GM19395 (cell line): ENCODE measurements at regions not wholly inside any gene's neighbourhood (a gene's known extent, or its start where the extent isn't known, plus 50 kb on each side); places are given as distances from the start of the nearest gene placed in this dataset.

Source experiments
- ATAC-seq: cut with Tn5 transposase; IDR thresholded peaks from one replicate; pipeline ENCODE4 v1.9.1; 2021; ENCODE audit warnings: mild to moderate bottlenecking, moderate library complexity; ENCODE audit not compliant: unreplicated experiment

- ATAC-seq, result no peak
Measured at GRCh38 chr11:29783506-29783905, 233.3 kb downstream of the KCNA4 start.

- ATAC-seq, result no peak
Measured at GRCh38 chr11:29782447-29782846, 234.4 kb downstream of the KCNA4 start.

GRCh38 chr11:29781268-29781667 is 235.6 kb downstream of the KCNA4 start:
- no peak for ATAC-seq

GRCh38 chr11:29780756-29781155 is 236.1 kb downstream of the KCNA4 start:
- no peak for ATAC-seq

GRCh38 chr11:29773656-29774264 is 243.1 kb downstream of the KCNA4 start:
- ATAC-seq, result no peak

- ATAC-seq, result no peak
Measured at GRCh38 chr11:29756871-29757270, 260.0 kb downstream of the KCNA4 start.

- no peak for ATAC-seq
Measured at GRCh38 chr11:29755474-29755873, 261.4 kb downstream of the KCNA4 start.

GRCh38 chr11:29751618-29752017 is 265.2 kb downstream of the KCNA4 start:
- no peak for ATAC-seq

GRCh38 chr11:29750392-29750791 is 266.4 kb downstream of the KCNA4 start:
- no peak for ATAC-seq

GRCh38 chr11:29734287-29734686 is 282.5 kb downstream of the KCNA4 start:
- ATAC-seq, result no peak

- no peak for ATAC-seq
Measured at GRCh38 chr11:29713831-29714320, 303.0 kb downstream of the KCNA4 start.

GRCh38 chr11:29712616-29713015 is 304.2 kb downstream of the KCNA4 start:
- no peak for ATAC-seq

GRCh38 chr11:29707924-29708323 is 308.9 kb downstream of the KCNA4 start:
- ATAC-seq, result no peak

- ATAC-seq, result no peak
Measured at GRCh38 chr11:29685361-29685760, 331.5 kb downstream of the KCNA4 start.

- no peak for ATAC-seq
Measured at GRCh38 chr11:29682856-29683255, 334.0 kb downstream of the KCNA4 start.

- peak; percentile 91 for ATAC-seq
Measured at GRCh38 chr11:29679996-29680395, 336.8 kb downstream of the KCNA4 start.

GRCh38 chr11:29676993-29677392 is 339.8 kb downstream of the KCNA4 start:
- ATAC-seq, result no peak

GRCh38 chr11:29669310-29669709 is 347.5 kb downstream of the KCNA4 start:
- no peak for ATAC-seq

- no peak for ATAC-seq
Measured at GRCh38 chr11:29657709-29658108, 359.1 kb downstream of the KCNA4 start.

GRCh38 chr11:29656597-29656996 is 360.2 kb downstream of the KCNA4 start:
- ATAC-seq, result no peak

- ATAC-seq, result no peak
Measured at GRCh38 chr11:29645373-29645772, 371.5 kb downstream of the KCNA4 start.

- ATAC-seq, result no peak
Measured at GRCh38 chr11:29641201-29641600, 375.6 kb downstream of the KCNA4 start.

GRCh38 chr11:29634744-29635143 is 382.1 kb downstream of the KCNA4 start:
- no peak for ATAC-seq
